ENCODE measurements at regions not wholly inside any gene's neighbourhood (a gene's known extent, or its start where the extent isn't known, plus 50 kb on each side); places are given as distances from the start of the nearest gene placed in this dataset.

GRCh38 chrX:11965436-11965835 is 172.8 kb upstream of the FRMPD4 start:
- CTCF ChIA-PET: no interaction called here
- ATAC-seq (ENCODE audit: low read depth) (no peak), DNase-seq (no peak)
- Histone ChIP-seq H2BK5ac (ENCODE audit: low read depth, low read length, poor library complexity, severe bottlenecking) (no peak overlapping the region), H3K4me2 (ENCODE audit: low read depth, low read length) (no peak overlapping the region), H4K91ac (ENCODE audit: insufficient read depth, low read depth, low read length) (no peak overlapping the region), H2AFZ (replicated peaks; ENCODE audit: low read length, poor library complexity) (no peak overlapping the region), H3K36me3 (ENCODE audit: control insufficient read depth, insufficient read depth, low read length) (no peaks in the 10 kb centered on the region), H3K9me1 (ENCODE audit: insufficient read depth, low read length) (no peaks in the 10 kb centered on the region), H4K5ac (ENCODE audit: low read depth, low read length) (no peak overlapping the region), H4K8ac (ENCODE audit: low read depth in 2 of 2, low read length in 2 of 2) (no peak overlapping the region), H3K79me1 (ENCODE audit: low read depth in 1 of 2, low read length in 2 of 2) (no peaks in the 10 kb centered on the region), H3K23ac (ENCODE audit: low read depth, low read length) (no peak overlapping the region), H3K9ac (ENCODE audit: low read depth, low read length) (no peak overlapping the region), H2BK120ac (ENCODE audit: low read depth, low read length) (no peak overlapping the region), H3K14ac (replicated peaks; ENCODE audit: low read depth, low read length) (no peak overlapping the region), H3K9me3 (ENCODE audit: control insufficient read depth, insufficient read depth, low read length) (no peaks in the 10 kb centered on the region), H2AK9ac (replicated peaks; ENCODE audit: low read depth, low read length, poor library complexity) (no peak overlapping the region), H3K56ac (ENCODE audit: extremely low read depth, insufficient read depth, low read length) (no peak overlapping the region), H2AK5ac (ENCODE audit: low read depth, low read length) (no peak overlapping the region), H2BK20ac (ENCODE audit: low read depth, low read length) (no peak overlapping the region), H3K27me3 (ENCODE audit: control insufficient read depth, insufficient read depth, low read length) (no peaks in the 10 kb centered on the region), H3K4me1 (ENCODE audit: control insufficient read depth, insufficient read depth, low read length) (peaks cover 6% of the 10 kb centered on the region; the same call in 1 of the 2 replicates), H3K4ac (ENCODE audit: low read depth, low read length) (no peak overlapping the region), H4K20me1 (ENCODE audit: insufficient read depth, low read length) (no peaks in the 10 kb centered on the region), H3K4me3 (ENCODE audit: insufficient read depth, low read depth, low read length) (no peak overlapping the region), H2BK15ac (ENCODE audit: low read depth, low read length) (no peak overlapping the region), H3K27ac (ENCODE audit: insufficient read depth, low read length) (no peak overlapping the region), H3K18ac (ENCODE audit: low read depth, low read length) (no peak overlapping the region)
- POLR2A ChIA-PET (ENCODE audit: unreplicated experiment): no interaction called here
- BruUV-seq (replicated peaks): no TSS peak
- TF ChIP-seq SMC3 (IDR thresholded peaks at IDR 0.05; ENCODE audit: low read depth, low read length) (no peak), BHLHE40 (IDR thresholded peaks at IDR 0.05; ENCODE audit: low read depth, low read length) (no peak), FOS (IDR thresholded peaks at IDR 0.05; ENCODE audit: low read depth, low read length) (no peak), MAZ (IDR thresholded peaks at IDR 0.05; ENCODE audit: borderline replicate concordance, low read depth, low read length) (no peak), POLR2A (IDR thresholded peaks at IDR 0.05; ENCODE audit: low read depth, low read length) (no peak), NFE2L2 (IDR thresholded peaks at IDR 0.05; ENCODE audit: low read depth, low read length) (no peak), MXI1 (IDR thresholded peaks at IDR 0.05; ENCODE audit: borderline replicate concordance, low read depth, low read length) (no peak), CTCF (conservative IDR thresholded peaks at IDR 0.05; ENCODE audit: low read depth, low read length) (no peak), RCOR1 (IDR thresholded peaks at IDR 0.05; ENCODE audit: insufficient replicate concordance, low read length) (no peak), MAFK (IDR thresholded peaks at IDR 0.05; ENCODE audit: low read depth, low read length) (no peak), RAD21 (IDR thresholded peaks at IDR 0.05; ENCODE audit: low read length) (no peak)
- TF ChIP-seq, protein P1, sequence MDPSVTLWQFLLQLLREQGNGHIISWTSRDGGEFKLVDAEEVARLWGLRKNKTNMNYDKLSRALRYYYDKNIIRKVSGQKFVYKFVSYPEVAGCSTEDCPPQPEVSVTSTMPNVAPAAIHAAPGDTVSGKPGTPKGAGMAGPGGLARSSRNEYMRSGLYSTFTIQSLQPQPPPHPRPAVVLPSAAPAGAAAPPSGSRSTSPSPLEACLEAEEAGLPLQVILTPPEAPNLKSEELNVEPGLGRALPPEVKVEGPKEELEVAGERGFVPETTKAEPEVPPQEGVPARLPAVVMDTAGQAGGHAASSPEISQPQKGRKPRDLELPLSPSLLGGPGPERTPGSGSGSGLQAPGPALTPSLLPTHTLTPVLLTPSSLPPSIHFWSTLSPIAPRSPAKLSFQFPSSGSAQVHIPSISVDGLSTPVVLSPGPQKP (IDR thresholded peaks at IDR 0.05; ENCODE audit: borderline replicate concordance, low read depth, low read length): no peak
- dilution Hi-C loops (cut with HindIII; ENCODE audit: low sequenced_read_pairs, unreplicated experiment) (no loop called here), intact Hi-C loops (cut with micrococcal nuclease) (no loop called here), in situ Hi-C loops (cut with MboI; ENCODE audit: low sequenced_read_pairs) (no loop called here)
- no CpG with 5 or more reads among the region's 1 CpG for WGBS, 2 experiments (ENCODE audit: extremely low coverage in 2 of 2, insufficient read length in 1 of 2)

All from IMR-90 (cell line).